Memory B cell (primary cell): ENCODE measurements at regions not wholly inside any gene's neighbourhood (a gene's known extent, or its start where the extent isn't known, plus 50 kb on each side); places are given as distances from the start of the nearest gene placed in this dataset.

Experiments
- ATAC-seq: fragments of 150-1000 bp; cut with Tn5 transposase; 2 replicates; pipeline ENCODE4 v1.10.0; 2021; ENCODE audit warnings: low read depth, mild to moderate bottlenecking, moderate library complexity
- DNase-seq, 2 donors: peaks; one replicate each; pipeline ENCODE4 v3.0.0; 2022; ENCODE audit warnings: low spot score in 2 of 2
- H3K27ac Mint-ChIP-seq: one replicate; pipeline ENCODE4 v1.8.0; 2022; ENCODE audit warnings: mild to moderate bottlenecking, moderate library complexity, mixed read lengths
- H3K27me3 Mint-ChIP-seq: one replicate; pipeline ENCODE4 v1.8.0; 2022; ENCODE audit warnings: mixed read lengths
- H3K36me3 Mint-ChIP-seq: one replicate; pipeline ENCODE4 v1.8.0; 2022; ENCODE audit warnings: mild to moderate bottlenecking, mixed read lengths
- H3K4me1 Mint-ChIP-seq: one replicate; pipeline ENCODE4 v1.8.0; 2022; ENCODE audit warnings: mixed read lengths
- H3K4me3 Mint-ChIP-seq: one replicate; pipeline ENCODE4 v1.8.0; 2022; ENCODE audit warnings: mild to moderate bottlenecking, moderate library complexity, mixed read lengths
- H3K9me3 Mint-ChIP-seq: one replicate; pipeline ENCODE4 v1.8.0; 2022; ENCODE audit warnings: mixed read lengths

DNA sequence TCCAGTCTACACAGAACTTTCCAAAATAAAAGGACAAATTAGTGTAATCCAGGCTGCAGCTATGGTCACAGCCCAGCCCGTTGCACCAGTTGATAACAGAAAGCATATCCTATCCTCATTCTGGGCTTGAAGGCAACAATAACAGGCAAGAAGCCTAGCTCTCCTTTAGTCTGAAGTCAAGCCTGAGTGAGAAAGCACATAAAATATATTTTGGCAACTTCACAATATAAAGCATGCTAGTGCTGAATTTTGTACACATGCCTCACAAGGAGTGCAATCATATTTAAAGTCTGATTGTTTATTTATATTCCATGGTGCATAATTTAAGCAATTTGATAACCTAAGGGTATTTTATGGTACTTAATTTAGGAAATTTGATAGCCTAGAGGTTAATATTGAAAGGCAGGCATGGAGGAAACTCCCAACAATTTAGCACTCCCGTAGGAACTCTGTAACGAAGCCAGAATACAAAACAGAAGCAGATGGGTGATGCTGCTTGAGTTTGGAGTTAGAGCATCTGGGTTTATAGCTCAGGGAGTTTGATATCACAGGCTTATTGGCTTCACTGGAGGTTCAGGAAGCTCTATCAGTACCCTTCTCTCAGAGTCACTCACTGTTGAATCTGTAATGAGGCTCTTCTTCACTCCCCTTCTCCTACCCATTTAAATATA, 1199.1 kb upstream of the GYPC start:
- no peaks in the 10 kb centered on the region for H3K27me3 Mint-ChIP-seq
- no peaks in the 10 kb centered on the region for H3K4me1 Mint-ChIP-seq
- ATAC-seq (no peak), DNase-seq (no peak)
- no peaks in the 10 kb centered on the region for H3K36me3 Mint-ChIP-seq
- no peak overlapping the region for H3K4me3 Mint-ChIP-seq
- H3K27ac Mint-ChIP-seq: no peak overlapping the region
- H3K9me3 Mint-ChIP-seq: peaks cover 4% of the 10 kb centered on the region

DNA sequence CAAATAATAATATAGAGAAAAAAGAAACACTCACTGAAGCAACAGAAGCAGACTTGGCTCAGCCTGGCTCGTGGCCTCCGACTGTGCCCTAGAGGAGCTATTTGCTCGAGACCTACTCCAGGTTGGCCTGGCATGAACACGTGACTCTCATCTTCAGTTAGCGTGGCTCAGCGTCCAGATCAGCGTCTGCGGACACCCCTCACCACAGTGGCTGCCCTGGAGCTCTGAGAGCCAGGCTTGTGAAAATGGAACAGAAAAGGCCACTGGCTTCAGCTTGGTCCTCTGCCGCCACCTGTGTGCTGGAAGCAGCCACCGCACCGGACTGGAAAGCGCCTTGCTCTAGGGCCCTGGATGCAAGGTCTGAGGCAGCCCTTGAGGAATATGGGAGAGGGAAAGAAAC, 1184.0 kb upstream of the GYPC start:
- Mint-ChIP-seq H3K9me3 (peaks cover 13% of the 10 kb centered on the region), H3K4me3 (no peak overlapping the region), H3K27ac (no peak overlapping the region), H3K27me3 (no peaks in the 10 kb centered on the region), H3K36me3 (no peaks in the 10 kb centered on the region), H3K4me1 (no peaks in the 10 kb centered on the region)
- ATAC-seq: no peak
- DNase-seq: no peak

DNA sequence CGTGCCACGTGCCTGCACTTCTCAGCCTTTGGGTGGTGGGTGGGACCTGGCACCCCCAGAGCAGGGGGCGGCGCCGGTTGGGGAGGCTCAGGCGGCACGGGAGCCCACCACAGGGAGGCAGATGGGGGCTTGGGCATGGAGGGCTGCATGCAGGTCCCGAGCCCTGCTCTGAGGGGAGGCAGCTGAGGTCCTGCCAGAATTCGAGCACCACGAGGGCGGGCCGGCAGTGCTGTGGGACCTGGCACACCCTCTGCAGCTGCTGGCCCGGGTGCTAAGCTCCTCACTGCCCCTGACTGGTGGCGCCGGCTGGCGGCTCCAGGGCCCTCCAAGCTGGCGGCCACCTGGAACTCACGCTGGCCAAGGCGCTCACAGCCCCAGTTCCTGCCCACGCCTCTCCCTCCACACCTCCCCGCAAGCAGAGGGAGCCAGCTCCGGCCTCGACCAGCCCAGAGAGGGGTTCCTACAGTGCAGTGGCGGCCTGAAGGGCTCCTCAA, 1176.8 kb upstream of the GYPC start:
- ATAC-seq (no peak), DNase-seq (no peak)
- Mint-ChIP-seq H3K9me3 (peaks cover 7% of the 10 kb centered on the region), H3K27ac (no peak overlapping the region), H3K36me3 (no peaks in the 10 kb centered on the region), H3K4me1 (no peaks in the 10 kb centered on the region), H3K4me3 (no peak overlapping the region), H3K27me3 (no peaks in the 10 kb centered on the region)

DNA sequence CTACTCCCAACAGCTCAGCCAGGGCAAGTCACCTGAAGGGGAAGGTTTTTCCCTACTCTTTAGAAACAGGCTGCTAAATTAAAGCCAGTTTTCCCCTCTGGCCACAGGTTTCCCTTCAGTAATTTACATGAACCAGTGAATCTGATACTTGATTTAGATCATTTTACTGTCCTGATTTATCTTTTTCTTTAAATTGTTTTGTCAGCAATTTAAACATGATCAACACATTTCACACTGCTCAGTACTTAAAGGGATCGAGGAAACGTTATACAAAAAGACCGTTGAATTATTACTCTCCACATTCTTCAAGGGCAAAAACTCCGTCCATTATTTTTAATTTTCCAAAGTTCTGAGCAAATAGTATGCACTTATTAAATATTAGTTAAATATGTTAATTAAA, 1165.7 kb upstream of the GYPC start:
- H3K4me3 Mint-ChIP-seq: no peak overlapping the region
- H3K36me3 Mint-ChIP-seq: no peaks in the 10 kb centered on the region
- no peaks in the 10 kb centered on the region for H3K4me1 Mint-ChIP-seq
- no peak for DNase-seq
- H3K9me3 Mint-ChIP-seq: peaks cover 9% of the 10 kb centered on the region
- no peak overlapping the region for H3K27ac Mint-ChIP-seq
- no peaks in the 10 kb centered on the region for H3K27me3 Mint-ChIP-seq
- ATAC-seq: no peak

DNA sequence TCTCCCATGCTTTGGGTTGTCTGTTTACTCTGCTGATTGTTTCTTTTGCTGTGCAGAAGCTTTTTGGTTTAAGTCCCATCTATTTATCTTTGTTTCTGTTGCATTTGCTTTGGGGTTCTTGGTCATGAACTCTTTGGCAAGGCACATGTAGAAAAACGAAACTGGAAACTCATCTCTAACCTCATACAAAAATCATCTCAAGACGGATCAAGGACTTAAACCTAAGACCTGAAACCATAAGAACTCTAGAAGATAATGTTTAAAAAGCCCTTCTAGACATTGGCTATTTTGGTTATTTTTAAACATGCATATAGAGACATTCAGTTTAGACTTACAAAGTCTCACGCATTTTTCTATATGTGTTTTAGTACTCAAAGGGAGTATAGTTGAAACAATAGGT, 1164.3 kb upstream of the GYPC start:
- ATAC-seq (no peak), DNase-seq (no peak)
- Mint-ChIP-seq H3K9me3 (peaks cover 11% of the 10 kb centered on the region), H3K36me3 (no peaks in the 10 kb centered on the region), H3K27me3 (no peaks in the 10 kb centered on the region), H3K27ac (no peak overlapping the region), H3K4me3 (no peak overlapping the region), H3K4me1 (no peaks in the 10 kb centered on the region)

DNA sequence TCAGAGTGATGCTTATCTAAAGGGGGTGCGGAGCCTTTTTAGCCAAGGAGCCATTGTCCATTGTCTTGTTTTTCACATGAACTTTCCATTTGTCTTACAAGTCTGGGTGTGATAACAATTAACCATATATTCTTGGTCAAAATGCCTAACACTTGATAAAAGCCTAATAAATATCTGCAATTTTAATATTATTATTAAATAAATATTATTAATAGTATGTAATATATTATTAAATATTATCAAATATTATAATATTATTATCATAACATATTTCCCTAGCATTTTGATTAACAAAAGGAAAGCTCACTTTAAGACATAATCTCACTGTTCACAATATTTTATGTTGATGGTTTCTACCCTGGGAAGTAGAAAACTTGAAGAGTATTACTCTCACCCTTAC, 1143.6 kb upstream of the GYPC start:
- Mint-ChIP-seq H3K27me3 (no peaks in the 10 kb centered on the region), H3K4me3 (no peak overlapping the region), H3K4me1 (no peaks in the 10 kb centered on the region), H3K9me3 (peaks cover 11% of the 10 kb centered on the region), H3K27ac (no peak overlapping the region), H3K36me3 (no peaks in the 10 kb centered on the region)
- DNase-seq: no peak
- no peak for ATAC-seq

DNA sequence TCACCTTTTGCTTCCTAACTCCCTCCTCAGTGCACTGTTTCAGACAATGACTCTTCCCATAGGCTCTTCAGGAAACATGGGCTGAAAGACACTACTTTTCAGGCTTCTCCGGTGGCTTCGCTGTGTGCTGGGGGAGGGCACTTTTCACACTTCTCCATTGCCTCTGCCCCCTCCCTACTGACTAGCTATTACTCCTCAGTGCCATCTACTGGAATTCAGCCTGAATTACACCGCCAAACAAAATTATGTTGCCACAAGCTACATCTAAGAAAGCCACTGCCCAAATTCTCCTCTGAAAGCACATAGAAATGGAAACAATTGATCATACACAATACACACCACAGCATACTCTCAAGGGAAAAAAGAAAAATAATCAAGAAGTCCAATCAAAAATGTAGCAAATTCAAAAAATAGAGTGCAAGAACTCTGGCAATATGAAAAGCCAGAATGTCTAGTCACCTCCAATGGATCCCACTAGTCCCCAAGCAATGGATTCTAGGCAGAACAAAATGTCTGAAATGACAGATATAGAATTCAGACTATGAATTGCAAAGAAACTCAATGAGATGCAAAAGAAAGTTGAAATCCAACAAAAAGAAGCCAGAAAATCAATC, 1139.4 kb upstream of the GYPC start:
- Mint-ChIP-seq H3K36me3 (no peaks in the 10 kb centered on the region), H3K9me3 (peaks cover 18% of the 10 kb centered on the region), H3K27me3 (no peaks in the 10 kb centered on the region), H3K4me3 (no peak overlapping the region), H3K27ac (no peak overlapping the region), H3K4me1 (no peaks in the 10 kb centered on the region)
- ATAC-seq (no peak), DNase-seq (no peak)

DNA sequence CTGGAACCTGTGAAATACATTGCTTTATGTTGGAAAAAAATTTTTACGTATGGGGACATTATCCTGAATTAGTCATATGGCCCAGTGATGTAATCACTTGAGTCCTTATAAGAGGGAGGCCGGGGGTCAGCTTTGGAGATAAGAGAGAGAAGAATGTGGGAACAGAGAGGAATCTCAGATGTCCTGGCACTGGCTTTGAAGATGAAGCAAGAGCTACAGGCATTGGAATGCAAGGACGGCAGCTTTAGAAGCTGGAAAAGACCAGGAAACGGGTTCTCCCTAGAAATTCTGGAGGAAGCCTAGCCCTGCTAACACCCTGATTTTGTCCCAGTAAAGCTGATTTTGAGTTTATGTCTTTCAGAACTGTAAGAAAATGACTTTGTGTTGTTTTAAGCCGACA, 1129.9 kb upstream of the GYPC start:
- peaks cover 10% of the 10 kb centered on the region for H3K9me3 Mint-ChIP-seq
- no peaks in the 10 kb centered on the region for H3K27me3 Mint-ChIP-seq
- H3K4me3 Mint-ChIP-seq: no peak overlapping the region
- no peaks in the 10 kb centered on the region for H3K36me3 Mint-ChIP-seq
- ATAC-seq (no peak), DNase-seq (no peak)
- H3K27ac Mint-ChIP-seq: no peak overlapping the region
- H3K4me1 Mint-ChIP-seq: no peaks in the 10 kb centered on the region

DNA sequence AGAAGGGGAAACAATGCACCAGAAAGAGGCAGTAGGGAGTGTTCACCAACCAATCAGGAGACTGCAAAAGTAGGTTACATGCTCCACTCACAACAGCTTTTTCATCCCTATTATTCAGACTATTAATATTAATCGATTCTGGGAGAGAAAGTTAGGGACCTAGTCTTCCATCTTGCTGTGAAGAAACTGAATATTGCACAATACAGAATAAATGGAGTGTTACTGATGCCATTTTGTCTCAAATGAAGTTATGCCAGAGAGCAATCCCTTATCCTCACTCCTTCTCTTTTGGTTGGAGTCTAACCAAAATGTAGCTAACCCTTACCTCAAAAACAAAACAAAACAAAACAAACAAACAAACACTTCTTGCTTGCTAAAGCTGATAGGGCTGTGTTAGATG, 1120.9 kb upstream of the GYPC start:
- Mint-ChIP-seq H3K36me3 (no peaks in the 10 kb centered on the region), H3K9me3 (peaks cover 4% of the 10 kb centered on the region), H3K27me3 (no peaks in the 10 kb centered on the region), H3K4me1 (no peaks in the 10 kb centered on the region), H3K4me3 (no peak overlapping the region), H3K27ac (no peak overlapping the region)
- no peak for DNase-seq
- no peak for ATAC-seq

DNA sequence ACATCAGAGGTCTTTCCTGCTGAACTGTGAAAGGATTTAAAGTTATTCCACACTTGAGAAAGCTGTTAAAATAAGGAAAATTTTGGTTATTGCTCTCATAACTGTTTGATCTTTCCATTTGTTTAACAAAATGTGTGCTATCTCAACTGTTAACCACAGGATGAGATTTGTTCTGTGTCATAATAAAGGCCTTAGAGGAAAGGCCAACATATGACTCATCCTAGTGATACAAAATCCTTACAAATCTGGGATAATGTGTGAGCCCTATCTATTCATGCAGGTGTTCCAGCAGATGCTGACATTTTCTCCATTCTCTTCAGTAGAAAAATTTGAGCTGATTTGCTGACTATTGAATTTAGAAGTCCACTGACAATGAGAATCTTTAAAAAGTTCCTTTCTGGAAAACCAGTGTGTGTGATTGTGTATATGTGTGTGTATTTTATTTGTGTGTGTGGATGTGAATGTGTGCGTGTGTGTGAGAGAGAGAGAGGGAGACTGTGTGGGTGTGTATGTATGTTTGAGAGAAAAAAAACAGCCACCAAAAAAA, 1111.9 kb upstream of the GYPC start:
- no peak overlapping the region for H3K27ac Mint-ChIP-seq
- H3K4me1 Mint-ChIP-seq: no peaks in the 10 kb centered on the region
- H3K4me3 Mint-ChIP-seq: no peak overlapping the region
- DNase-seq (no peak), ATAC-seq (no peak)
- H3K36me3 Mint-ChIP-seq: no peaks in the 10 kb centered on the region
- H3K9me3 Mint-ChIP-seq: peaks cover 3% of the 10 kb centered on the region
- no peaks in the 10 kb centered on the region for H3K27me3 Mint-ChIP-seq

DNA sequence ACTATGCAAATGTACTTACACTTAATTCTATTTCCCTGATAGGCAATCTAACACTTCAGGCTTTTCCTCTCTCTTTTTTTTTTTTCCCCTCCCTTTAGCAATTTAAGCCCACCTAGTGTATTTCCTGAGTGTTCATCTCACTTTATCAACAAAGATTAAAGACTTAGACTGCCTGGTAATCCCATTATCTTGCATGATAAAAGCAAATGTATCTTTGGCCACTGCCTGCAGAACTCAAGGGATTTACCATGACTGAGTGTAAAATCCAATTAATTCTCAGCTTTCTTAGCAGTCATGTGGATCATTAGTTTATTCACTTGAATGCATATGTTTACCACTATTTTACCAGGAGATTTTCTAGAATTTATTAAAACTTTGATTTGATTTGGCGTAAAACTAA, 1102.2 kb upstream of the GYPC start:
- Mint-ChIP-seq H3K4me3 (no peak overlapping the region), H3K27ac (no peak overlapping the region), H3K36me3 (no peaks in the 10 kb centered on the region), H3K4me1 (no peaks in the 10 kb centered on the region), H3K27me3 (no peaks in the 10 kb centered on the region), H3K9me3 (peaks cover 3% of the 10 kb centered on the region)
- DNase-seq (no peak), ATAC-seq (no peak)

DNA sequence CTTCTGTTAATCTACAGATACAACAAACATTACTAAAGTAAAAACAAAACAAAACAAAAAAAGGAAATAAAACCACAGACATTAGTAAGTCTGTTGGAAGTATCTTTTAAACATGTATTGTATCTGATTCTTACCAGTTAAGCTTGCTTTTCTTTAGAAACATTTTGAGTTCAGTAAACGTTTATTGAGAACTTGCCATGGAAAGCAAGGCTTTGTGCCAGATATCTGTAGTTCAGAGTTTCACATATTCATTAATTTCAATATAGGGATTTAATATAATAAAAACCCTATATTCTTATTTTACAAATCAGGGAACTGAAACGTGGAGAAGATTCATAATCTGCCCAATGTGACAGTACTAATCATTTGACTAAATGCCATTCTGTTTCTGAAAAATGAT, 1101.0 kb upstream of the GYPC start:
- no peaks in the 10 kb centered on the region for H3K27me3 Mint-ChIP-seq
- H3K4me3 Mint-ChIP-seq: no peak overlapping the region
- H3K36me3 Mint-ChIP-seq: no peaks in the 10 kb centered on the region
- H3K9me3 Mint-ChIP-seq: peaks cover 3% of the 10 kb centered on the region
- H3K4me1 Mint-ChIP-seq: no peaks in the 10 kb centered on the region
- ATAC-seq: no peak
- H3K27ac Mint-ChIP-seq: no peak overlapping the region
- DNase-seq: no peak

DNA sequence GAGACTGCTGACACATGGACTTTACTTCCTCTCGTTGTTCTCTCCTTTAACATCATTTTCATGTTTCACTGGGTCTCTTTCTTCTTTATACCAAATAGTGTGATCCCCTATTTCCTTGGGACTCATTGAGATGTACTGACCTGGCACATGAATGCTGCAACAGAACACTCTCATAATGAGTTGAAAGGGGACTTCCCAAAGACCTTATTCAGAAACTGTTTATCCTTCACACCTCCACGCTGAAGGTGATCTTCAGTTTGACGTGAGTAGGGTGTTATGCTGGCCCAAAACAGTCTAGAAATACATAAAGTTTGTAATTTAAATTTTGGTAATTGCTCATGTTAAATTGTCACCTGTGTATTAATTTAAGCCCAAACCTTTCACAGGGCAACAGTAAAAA, 1096.8 kb upstream of the GYPC start:
- H3K27ac Mint-ChIP-seq: no peak overlapping the region
- H3K4me3 Mint-ChIP-seq: no peak overlapping the region
- no peaks in the 10 kb centered on the region for H3K36me3 Mint-ChIP-seq
- H3K9me3 Mint-ChIP-seq: peaks cover 7% of the 10 kb centered on the region
- ATAC-seq: no peak
- DNase-seq: no peak
- no peaks in the 10 kb centered on the region for H3K4me1 Mint-ChIP-seq
- no peaks in the 10 kb centered on the region for H3K27me3 Mint-ChIP-seq

DNA sequence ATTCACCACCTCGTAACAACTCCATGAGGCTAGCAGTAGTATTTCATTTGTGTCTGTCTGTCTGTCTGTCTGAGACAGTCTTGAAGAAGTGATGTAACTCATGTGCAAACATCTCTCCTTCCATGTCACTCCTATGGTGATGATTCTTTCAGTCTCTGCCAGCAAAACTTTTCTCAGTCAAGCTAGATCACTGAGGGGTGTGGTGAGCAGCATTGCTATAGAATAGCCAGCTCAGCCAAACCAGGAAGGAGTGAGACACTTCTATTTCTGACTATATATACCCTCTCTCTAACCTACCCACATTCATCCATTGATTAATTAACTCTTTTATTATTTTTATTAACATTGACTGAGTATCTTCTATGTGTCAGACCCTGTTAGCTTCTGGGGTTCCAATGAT, 1095.1 kb upstream of the GYPC start:
- Mint-ChIP-seq H3K4me3 (no peak overlapping the region), H3K27ac (no peak overlapping the region)
- no peak for ATAC-seq

DNA sequence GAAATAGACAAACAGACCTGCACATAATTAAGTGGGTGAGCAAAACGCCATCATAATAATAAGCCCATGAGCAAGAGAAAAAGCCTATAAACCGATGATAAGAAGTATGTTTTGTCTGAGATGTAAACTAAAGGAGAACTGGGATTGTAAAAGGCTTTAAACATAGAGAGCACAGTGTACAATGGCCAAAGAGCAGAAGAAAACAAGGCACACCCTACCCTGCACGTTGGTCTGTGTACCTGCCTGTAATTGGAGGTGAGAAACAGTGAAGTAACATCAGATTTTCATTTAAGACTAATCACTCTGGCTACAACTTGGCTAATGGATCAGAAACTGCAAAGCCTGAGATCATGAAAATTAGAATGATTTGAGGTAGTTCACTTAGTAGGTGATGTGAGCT, 1094.7 kb upstream of the GYPC start:
- H3K4me1 Mint-ChIP-seq: no peaks in the 10 kb centered on the region
- no peaks in the 10 kb centered on the region for H3K27me3 Mint-ChIP-seq
- H3K27ac Mint-ChIP-seq: no peak overlapping the region
- ATAC-seq (no peak), DNase-seq (no peak)
- H3K36me3 Mint-ChIP-seq: no peaks in the 10 kb centered on the region
- H3K4me3 Mint-ChIP-seq: no peak overlapping the region
- peaks cover 11% of the 10 kb centered on the region for H3K9me3 Mint-ChIP-seq

More for the DNA sequence above, 1095.1 kb upstream of the GYPC start:
- Mint-ChIP-seq H3K27me3 (no peaks in the 10 kb centered on the region), H3K36me3 (no peaks in the 10 kb centered on the region), H3K9me3 (peaks cover 8% of the 10 kb centered on the region), H3K4me1 (no peaks in the 10 kb centered on the region)
- DNase-seq: no peak
